ENCODE measurements at regions not wholly inside any gene's neighbourhood (a gene's known extent, or its start where the extent isn't known, plus 50 kb on each side); places are given as distances from the start of the nearest gene placed in this dataset.

DNA sequence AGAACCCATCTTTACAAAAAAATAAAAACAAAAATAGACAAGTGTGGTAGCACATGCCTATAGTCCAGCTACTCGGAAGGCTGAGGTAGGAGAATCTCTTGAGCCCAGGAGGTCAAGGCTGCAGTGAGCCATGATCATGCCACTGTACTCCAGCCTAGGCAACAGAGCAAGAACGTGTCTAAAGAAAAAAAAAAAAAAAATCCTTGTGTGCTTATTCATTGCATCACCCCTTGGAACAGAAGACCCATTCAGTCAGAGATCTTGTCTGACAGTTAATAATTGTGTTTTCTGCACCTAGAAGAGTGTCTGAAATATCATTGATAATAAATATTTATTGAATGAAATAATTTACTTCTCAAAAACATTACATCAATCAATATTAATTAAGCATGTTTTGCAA lies 97.4 kb upstream of the TBL1X start:
- no peak overlapping the region for H3K4me3 ChIP-seq (ENCODE audit: low read depth, low read length)
- no peak for DNase-seq (ENCODE audit: low read depth)
- TF ChIP-seq, protein P1, sequence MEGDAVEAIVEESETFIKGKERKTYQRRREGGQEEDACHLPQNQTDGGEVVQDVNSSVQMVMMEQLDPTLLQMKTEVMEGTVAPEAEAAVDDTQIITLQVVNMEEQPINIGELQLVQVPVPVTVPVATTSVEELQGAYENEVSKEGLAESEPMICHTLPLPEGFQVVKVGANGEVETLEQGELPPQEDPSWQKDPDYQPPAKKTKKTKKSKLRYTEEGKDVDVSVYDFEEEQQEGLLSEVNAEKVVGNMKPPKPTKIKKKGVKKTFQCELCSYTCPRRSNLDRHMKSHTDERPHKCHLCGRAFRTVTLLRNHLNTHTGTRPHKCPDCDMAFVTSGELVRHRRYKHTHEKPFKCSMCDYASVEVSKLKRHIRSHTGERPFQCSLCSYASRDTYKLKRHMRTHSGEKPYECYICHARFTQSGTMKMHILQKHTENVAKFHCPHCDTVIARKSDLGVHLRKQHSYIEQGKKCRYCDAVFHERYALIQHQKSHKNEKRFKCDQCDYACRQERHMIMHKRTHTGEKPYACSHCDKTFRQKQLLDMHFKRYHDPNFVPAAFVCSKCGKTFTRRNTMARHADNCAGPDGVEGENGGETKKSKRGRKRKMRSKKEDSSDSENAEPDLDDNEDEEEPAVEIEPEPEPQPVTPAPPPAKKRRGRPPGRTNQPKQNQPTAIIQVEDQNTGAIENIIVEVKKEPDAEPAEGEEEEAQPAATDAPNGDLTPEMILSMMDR (conservative IDR thresholded peaks at IDR 0.05; ENCODE audit: low read depth, low read length): no peak

GRCh38 chrX:9368262-9368661 lies 96.6 kb upstream of the TBL1X start:
- DNase-seq (ENCODE audit: low read depth): no peak
- H3K4me3 ChIP-seq (ENCODE audit: low read depth, low read length): no peak overlapping the region
- TF ChIP-seq, protein P1 (conservative IDR thresholded peaks at IDR 0.05; ENCODE audit: low read depth, low read length): no peak

- no peak overlapping the region for H3K4me3 ChIP-seq (ENCODE audit: low read depth, low read length)
- peak; percentile 16 for DNase-seq (ENCODE audit: low read depth)
- TF ChIP-seq, protein P1 (conservative IDR thresholded peaks at IDR 0.05; ENCODE audit: low read depth, low read length): no peak
These were observed 95.0 kb upstream of the TBL1X start for GRCh38 chrX:9369802-9370291.

- no peak for DNase-seq (ENCODE audit: low read depth)
- no peak overlapping the region for H3K4me3 ChIP-seq (ENCODE audit: low read depth, low read length)
- TF ChIP-seq, protein P1 (conservative IDR thresholded peaks at IDR 0.05; ENCODE audit: low read depth, low read length): no peak
These were observed 94.0 kb upstream of the TBL1X start for GRCh38 chrX:9370893-9371292.

DNA sequence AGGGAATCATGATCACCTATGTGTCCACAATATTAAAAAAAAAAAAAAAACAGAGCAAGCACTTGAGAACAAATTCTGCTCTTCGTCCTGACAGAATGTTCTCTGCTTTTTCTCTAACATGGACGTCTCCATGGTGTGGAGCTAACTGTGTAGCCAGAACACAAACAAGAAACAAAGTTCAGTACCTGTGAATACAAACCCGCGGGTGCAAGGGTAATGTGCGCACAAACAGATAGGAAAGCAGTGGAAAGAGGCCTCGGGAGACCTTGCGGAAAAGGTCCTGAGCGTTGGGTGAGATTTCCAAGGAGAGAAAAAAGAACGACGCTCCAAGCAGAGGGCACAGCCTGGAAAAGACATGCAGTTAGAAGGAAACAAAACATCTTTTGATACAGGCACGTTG lies 92.0 kb upstream of the TBL1X start:
- no peak overlapping the region for H3K4me3 ChIP-seq (ENCODE audit: low read depth, low read length)
- TF ChIP-seq, protein P1 (conservative IDR thresholded peaks at IDR 0.05; ENCODE audit: low read depth, low read length): no peak
- DNase-seq (ENCODE audit: low read depth): no peak

- H3K4me3 ChIP-seq (ENCODE audit: low read depth, low read length): no peak overlapping the region
- no peak for DNase-seq (ENCODE audit: low read depth)
- TF ChIP-seq, protein P1 (conservative IDR thresholded peaks at IDR 0.05; ENCODE audit: low read depth, low read length): no peak
These were observed 91.1 kb upstream of the TBL1X start for GRCh38 chrX:9373789-9374188.

GRCh38 chrX:9374555-9374954 lies 90.3 kb upstream of the TBL1X start:
- no peak overlapping the region for H3K4me3 ChIP-seq (ENCODE audit: low read depth, low read length)
- TF ChIP-seq, protein P1 (conservative IDR thresholded peaks at IDR 0.05; ENCODE audit: low read depth, low read length): no peak
- DNase-seq (ENCODE audit: low read depth): peak; percentile 17

Measured in choroid plexus epithelial cell (primary cell).